AG04449 (cell line): ENCODE measurements at regions not wholly inside any gene's neighbourhood (a gene's known extent, or its start where the extent isn't known, plus 50 kb on each side); places are given as distances from the start of the nearest gene placed in this dataset.
"Not testable (repeated sequence)": the region's sequence is repeated elsewhere in the genome, so short reads cannot be mapped to it uniquely, and the experiment has no call there.

Source experiments
- CTCF ChIA-PET: fragments of 350-600 bp; formaldehyde crosslinking; extraction: SDS; loops from one replicate; lab custom pipeline; 2021; ENCODE audit warnings: antibody characterized with exemption; lab: Yijun Ruan, JAX
- POLR2A ChIA-PET: fragments of 400-600, 350-600 bp; formaldehyde crosslinking; extraction: SDS; loops from one replicate; lab custom pipeline; 2020; ENCODE audit warnings: antibody characterized with exemption, inconsistent platforms; lab: Yijun Ruan, JAX
- DNase-seq: peaks from one replicate; pipeline ENCODE4 v3.0.0-alpha.2; 2010; ENCODE audit warnings: low read depth, low spot score
- H3K4me3 ChIP-seq: 2 replicates; pipeline ENCODE4 v1.5.1; 2011; ENCODE audit warnings: low read depth, mild to moderate bottlenecking, control low read depth, low read length
- TF ChIP-seq, protein P1 (sequence below): IDR thresholded peaks from one replicate; pipeline ENCODE4 v1.5.1; 2011; ENCODE audit warnings: mild to moderate bottlenecking, moderate library complexity, low read length, control low read depth, inconsistent platforms; ENCODE audit not compliant: insufficient read depth; ENCODE audit errors: missing control alignments

DNA sequence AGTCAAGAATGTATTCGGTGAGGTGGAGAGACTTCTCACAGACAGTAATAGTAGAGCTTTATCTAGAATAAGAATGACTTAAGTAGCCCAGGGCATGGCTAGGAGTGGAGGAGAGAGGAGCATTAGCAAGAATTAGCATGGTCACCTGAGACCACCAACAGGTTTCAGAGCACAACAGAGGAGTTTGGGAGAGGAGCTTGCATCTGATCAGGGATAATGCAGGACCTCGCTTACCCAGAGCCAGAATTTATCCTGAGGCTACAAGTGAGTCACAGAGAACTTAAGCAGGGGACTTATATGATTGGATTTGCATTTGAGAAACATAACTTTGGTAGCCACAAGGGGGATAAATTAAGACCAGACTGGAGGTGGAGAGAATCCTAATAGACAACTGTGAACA is 102.1 kb upstream of the FNDC3A start:
- DNase-seq = no peak
- TF ChIP-seq, protein P1, sequence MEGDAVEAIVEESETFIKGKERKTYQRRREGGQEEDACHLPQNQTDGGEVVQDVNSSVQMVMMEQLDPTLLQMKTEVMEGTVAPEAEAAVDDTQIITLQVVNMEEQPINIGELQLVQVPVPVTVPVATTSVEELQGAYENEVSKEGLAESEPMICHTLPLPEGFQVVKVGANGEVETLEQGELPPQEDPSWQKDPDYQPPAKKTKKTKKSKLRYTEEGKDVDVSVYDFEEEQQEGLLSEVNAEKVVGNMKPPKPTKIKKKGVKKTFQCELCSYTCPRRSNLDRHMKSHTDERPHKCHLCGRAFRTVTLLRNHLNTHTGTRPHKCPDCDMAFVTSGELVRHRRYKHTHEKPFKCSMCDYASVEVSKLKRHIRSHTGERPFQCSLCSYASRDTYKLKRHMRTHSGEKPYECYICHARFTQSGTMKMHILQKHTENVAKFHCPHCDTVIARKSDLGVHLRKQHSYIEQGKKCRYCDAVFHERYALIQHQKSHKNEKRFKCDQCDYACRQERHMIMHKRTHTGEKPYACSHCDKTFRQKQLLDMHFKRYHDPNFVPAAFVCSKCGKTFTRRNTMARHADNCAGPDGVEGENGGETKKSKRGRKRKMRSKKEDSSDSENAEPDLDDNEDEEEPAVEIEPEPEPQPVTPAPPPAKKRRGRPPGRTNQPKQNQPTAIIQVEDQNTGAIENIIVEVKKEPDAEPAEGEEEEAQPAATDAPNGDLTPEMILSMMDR = no peak
- CTCF ChIA-PET = interaction anchor here (1.7 to 1.8 kb wide), 2 partner anchors 13 to 14 kb away, joined by 4 to 6 read pairs; no protein-coding TSS in a partner anchor
- POLR2A ChIA-PET = no interaction called here
- no peak overlapping the region for H3K4me3 ChIP-seq

DNA sequence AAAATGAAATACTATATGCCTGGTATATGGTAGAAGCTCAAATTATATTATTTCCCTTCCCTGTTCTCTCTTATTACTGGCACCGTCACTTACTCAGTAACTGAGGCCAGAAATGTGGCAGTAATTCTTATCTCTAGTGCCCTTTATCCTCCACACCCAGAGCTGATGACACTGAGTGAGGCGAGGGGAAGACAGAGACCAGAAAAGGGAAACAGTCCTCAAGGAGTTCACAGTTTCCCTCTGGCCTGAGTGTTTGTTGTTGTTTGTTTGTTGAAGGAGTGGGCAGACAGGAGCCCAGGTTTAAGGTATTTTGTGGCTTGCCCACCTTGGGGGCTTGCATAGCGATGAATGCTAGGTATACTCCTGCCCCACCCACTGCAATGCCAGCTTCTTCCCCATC is 101.5 kb upstream of the FNDC3A start:
- POLR2A ChIA-PET = no interaction called here
- TF ChIP-seq, protein P1 = no peak
- CTCF ChIA-PET = interaction anchor here (1.2 to 1.8 kb wide), 3 partner anchors 13 to 192 kb away, joined by 3 to 6 read pairs (median 4); no protein-coding TSS in a partner anchor
- no peak for DNase-seq
- H3K4me3 ChIP-seq = no peak overlapping the region

DNA sequence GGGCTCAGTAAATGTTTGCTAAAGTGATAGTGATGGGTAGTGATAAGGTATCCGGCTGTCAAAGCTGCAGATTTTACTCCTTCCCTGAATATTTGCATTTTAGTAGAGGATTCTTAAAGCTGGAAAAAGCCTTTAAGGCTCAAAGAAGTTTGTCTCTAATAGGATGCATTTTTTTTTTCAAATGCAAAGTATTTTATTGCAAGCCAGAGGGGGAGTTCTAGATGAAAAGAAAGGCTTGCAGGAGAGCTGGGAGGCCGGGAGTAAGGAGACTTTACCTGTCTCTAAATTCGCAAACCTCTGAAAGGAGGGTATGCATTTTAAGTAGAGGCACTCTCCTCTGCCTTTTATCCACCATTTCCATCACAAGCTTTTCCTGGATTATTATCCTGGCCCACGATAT is 100.7 kb upstream of the FNDC3A start:
- TF ChIP-seq, protein P1 = no peak
- CTCF ChIA-PET = interaction anchor here (1.2 to 1.8 kb wide), 3 partner anchors 12 to 191 kb away, joined by 3 to 6 read pairs (median 4); no protein-coding TSS in a partner anchor

DNA sequence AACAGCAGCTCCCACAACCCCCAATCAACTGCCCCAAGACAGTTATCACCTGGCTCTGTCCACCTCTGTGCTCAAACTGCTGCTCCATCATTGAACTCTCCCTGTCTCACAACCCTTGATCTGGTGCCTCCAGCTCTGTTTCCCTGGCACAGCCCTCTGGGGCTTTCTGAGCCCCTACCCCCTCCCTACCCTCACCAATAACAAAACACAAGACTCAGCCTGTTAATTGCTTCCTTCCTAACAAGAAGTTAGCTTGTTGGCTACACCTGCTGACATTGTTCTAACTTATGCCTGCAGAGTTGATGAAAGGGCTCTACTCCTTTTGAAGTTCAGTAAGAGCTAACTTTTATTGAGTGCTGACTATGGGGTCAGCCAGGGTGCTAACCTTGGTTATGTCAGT is 99.4 kb upstream of the FNDC3A start:
- TF ChIP-seq, protein P1 = no peak
- ChIA-PET POLR2A (no interaction called here), CTCF (no interaction called here)
- H3K4me3 ChIP-seq = no peak overlapping the region
- no peak for DNase-seq

More for the DNA sequence above, 100.7 kb upstream of the FNDC3A start:
- POLR2A ChIA-PET = no interaction called here
- no peak for DNase-seq
- H3K4me3 ChIP-seq = no peak overlapping the region

DNA sequence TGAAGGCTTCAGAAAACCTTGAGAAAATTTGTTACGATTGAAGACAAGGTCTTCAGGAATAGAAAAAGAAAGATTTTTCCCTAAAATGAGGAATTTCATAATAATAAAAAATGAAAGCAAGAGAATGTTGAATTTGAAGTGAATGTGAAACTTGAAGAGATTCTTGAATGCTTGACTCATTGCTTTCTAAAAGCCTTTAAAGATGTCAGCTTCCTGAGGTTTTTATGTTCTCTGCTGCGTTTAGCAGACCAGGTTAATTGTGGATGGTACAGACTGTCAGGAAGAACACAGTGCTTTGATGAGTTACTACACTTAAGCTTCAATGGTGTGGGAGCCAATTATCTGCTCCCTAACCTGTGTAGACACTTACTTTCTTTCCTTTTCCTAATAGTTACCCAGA is 96.3 kb upstream of the FNDC3A start:
- TF ChIP-seq, protein P1 = no peak
- CTCF ChIA-PET = no interaction called here
- POLR2A ChIA-PET = no interaction called here
- no peak overlapping the region for H3K4me3 ChIP-seq
- DNase-seq = no peak

DNA sequence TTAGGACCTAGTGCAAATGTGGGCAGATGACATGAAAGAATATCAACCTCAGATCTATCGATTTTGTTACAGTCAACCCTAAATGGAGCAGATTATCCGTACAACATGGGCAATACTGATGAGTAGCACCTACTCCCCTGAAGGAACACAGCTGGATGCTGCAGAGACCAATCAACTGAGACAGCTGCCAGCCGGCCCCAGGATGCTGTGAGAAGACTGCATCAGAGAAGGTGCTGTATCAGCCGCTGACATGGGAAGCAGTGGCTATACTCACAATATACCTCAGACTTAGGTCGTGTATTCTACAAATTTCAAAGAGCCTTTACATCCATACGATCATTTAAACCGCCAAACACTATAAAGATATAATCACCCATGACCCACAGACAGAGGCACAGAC is 95.9 kb upstream of the FNDC3A start:
- DNase-seq = no peak
- ChIA-PET CTCF (no interaction called here), POLR2A (no interaction called here)
- H3K4me3 ChIP-seq = no peak overlapping the region
- TF ChIP-seq, protein P1 = no peak

DNA sequence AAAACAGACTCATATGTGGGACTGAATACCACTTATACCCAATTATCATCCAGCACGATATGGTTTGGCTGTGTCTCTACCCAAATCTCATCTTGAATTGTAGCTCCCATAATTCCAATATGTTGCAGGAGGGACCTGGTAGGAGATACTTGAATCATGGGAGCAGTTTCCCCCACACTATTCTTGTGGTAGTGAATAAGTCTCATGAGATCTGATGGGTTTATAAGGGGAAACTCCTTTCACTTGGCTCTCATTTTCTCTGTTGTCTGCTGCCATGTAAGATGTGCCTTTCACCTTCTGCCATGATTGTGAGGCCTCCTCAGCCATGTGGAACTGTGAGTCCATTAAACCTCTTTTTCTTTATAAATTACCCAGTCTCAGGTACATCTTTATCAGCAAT is 91.9 kb upstream of the FNDC3A start:
- CTCF ChIA-PET, POLR2A ChIA-PET, H3K4me3 ChIP-seq, DNase-seq: not testable (repeated sequence)
